Transverse colon (tissue), 4 donors: ENCODE measurements at regions not wholly inside any gene's neighbourhood (a gene's known extent, or its start where the extent isn't known, plus 50 kb on each side); places are given as distances from the start of the nearest gene placed in this dataset.

Experiments
- EP300 ChIP-seq: sonication (generic); formaldehyde crosslinking; IDR thresholded peaks from one replicate; pipeline ENCODE4 v1.6.1; 2017; ENCODE audit warnings: antibody characterized with exemption, low read depth
- POLR2A ChIP-seq: fragments of 450-650 bp; IDR thresholded peaks from one replicate; pipeline ENCODE4 v1.6.1; 2016; ENCODE audit warnings: antibody characterized with exemption, mild to moderate bottlenecking, moderate library complexity
- POLR2AphosphoS5 ChIP-seq, 3 donors: sonication (generic); formaldehyde crosslinking; IDR thresholded peaks; one replicate each; pipeline ENCODE4 v1.6.1; 2016; ENCODE audit warnings: antibody characterized with exemption in 3 of 3
- TF ChIP-seq, protein P1 (sequence below), 5 experiments: fragments of 200-600 bp in 3 of 5; fragments of 450-650 bp in 2 of 5; sonication (generic) in 3 of 5; IDR thresholded peaks; 1 replicate in 2 of 5; 2 replicates in 3 of 5; pipeline ENCODE4 v1.5.1; 2016 to 2017; ENCODE audit warnings: antibody characterized with exemption in 5 of 5, inconsistent platforms in 3 of 5, mild to moderate bottlenecking in 2 of 5, moderate library complexity in 1 of 5

DNA sequence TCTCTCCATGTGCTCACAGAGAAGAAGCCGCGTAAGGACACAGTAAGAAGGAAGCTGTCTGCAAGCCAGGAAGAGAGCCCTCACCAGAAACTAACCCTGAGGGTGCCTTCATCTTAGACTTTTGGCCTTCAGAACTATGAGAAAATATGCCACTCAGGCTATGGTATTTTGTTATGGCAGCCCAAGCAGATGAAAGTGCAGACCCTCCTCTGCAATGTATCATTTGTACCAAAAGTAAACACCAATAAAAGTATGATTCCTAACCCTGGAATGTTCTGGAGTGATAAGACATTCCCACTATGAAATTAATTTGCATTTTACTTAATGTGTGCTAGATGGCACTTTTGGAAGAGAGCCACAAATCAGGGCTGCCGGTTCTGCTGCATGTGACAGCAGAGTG is 594.3 kb downstream of the UTRN start:
- TF ChIP-seq, protein P1, sequence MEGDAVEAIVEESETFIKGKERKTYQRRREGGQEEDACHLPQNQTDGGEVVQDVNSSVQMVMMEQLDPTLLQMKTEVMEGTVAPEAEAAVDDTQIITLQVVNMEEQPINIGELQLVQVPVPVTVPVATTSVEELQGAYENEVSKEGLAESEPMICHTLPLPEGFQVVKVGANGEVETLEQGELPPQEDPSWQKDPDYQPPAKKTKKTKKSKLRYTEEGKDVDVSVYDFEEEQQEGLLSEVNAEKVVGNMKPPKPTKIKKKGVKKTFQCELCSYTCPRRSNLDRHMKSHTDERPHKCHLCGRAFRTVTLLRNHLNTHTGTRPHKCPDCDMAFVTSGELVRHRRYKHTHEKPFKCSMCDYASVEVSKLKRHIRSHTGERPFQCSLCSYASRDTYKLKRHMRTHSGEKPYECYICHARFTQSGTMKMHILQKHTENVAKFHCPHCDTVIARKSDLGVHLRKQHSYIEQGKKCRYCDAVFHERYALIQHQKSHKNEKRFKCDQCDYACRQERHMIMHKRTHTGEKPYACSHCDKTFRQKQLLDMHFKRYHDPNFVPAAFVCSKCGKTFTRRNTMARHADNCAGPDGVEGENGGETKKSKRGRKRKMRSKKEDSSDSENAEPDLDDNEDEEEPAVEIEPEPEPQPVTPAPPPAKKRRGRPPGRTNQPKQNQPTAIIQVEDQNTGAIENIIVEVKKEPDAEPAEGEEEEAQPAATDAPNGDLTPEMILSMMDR (IDR thresholded peaks at IDR 0.05), result no peak
- TF ChIP-seq POLR2A (no peak), EP300 (no peak), POLR2AphosphoS5 (IDR thresholded peaks at IDR 0.05) (no peak)
